GM23338 (cell line): ENCODE measurements at regions not wholly inside any gene's neighbourhood (a gene's known extent, or its start where the extent isn't known, plus 50 kb on each side); places are given as distances from the start of the nearest gene placed in this dataset.

Source experiments
- ATAC-seq: fragments of 200-7000 bp; cut with Tn5 transposase; 3 replicates; pipeline ENCODE4 v1.9.1; 2020
- DNase-seq: peaks from one replicate; pipeline ENCODE4 v3.0.0-alpha.2; 2015; ENCODE audit warnings: low spot score
- H2AFZ ChIP-seq: fragments of 200-600 bp; sonication (generic); 2 replicates; pipeline ENCODE4 v1.8.0; 2016; ENCODE audit warnings: antibody characterized with exemption, mild to moderate bottlenecking, moderate library complexity
- H3F3A ChIP-seq: fragments of 200-600 bp; sonication (generic); replicated peaks from 2 replicates; pipeline ENCODE4 v1.8.0; 2017; ENCODE audit warnings: antibody characterized with exemption, mixed run types, low read depth
- H3K27ac ChIP-seq: fragments of 200-600 bp; sonication (generic); 2 replicates; pipeline ENCODE4 v1.6.1; 2016; ENCODE audit warnings: low read depth
- H3K27me3 ChIP-seq: fragments of 200-600 bp; sonication (generic); 2 replicates; pipeline ENCODE4 v1.8.0; 2016; ENCODE audit warnings: mild to moderate bottlenecking, mixed run types, moderate library complexity; ENCODE audit not compliant: insufficient read depth
- H3K36me3 ChIP-seq: fragments of 200-600 bp; sonication (generic); 2 replicates; pipeline ENCODE4 v1.8.0; 2016; ENCODE audit warnings: mild to moderate bottlenecking; ENCODE audit not compliant: insufficient read depth
- H3K4me1 ChIP-seq: fragments of 200-600 bp; sonication (generic); 2 replicates; pipeline ENCODE4 v1.8.0; 2016; ENCODE audit warnings: mild to moderate bottlenecking, moderate library complexity; ENCODE audit not compliant: insufficient read depth
- H3K4me2 ChIP-seq: fragments of 200-600 bp; sonication (generic); 2 replicates; pipeline ENCODE4 v1.7.1; 2017; ENCODE audit warnings: mixed run types
- H3K4me3 ChIP-seq: fragments of 200-600 bp; sonication (generic); 2 replicates; pipeline ENCODE4 v1.6.1; 2016; ENCODE audit warnings: mixed run types
- H3K79me2 ChIP-seq: fragments of 200-600 bp; sonication (generic); replicated peaks from 2 replicates; pipeline ENCODE4 v1.8.0; 2017; ENCODE audit warnings: mild to moderate bottlenecking; ENCODE audit not compliant: insufficient read depth
- H3K9me2 ChIP-seq: fragments of 200-600 bp; sonication (generic); 2 replicates; pipeline ENCODE4 v1.8.0; 2017; ENCODE audit not compliant: insufficient read depth
- H4K20me1 ChIP-seq: fragments of 200-600 bp; sonication (generic); replicated peaks from 2 replicates; pipeline ENCODE4 v1.8.0; 2017; ENCODE audit warnings: mild to moderate bottlenecking; ENCODE audit not compliant: insufficient read depth
- H3K27ac Mint-ChIP-seq: 2 replicates; pipeline ENCODE4 v1.8.0; 2020; ENCODE audit warnings: inconsistent platforms, mild to moderate bottlenecking, moderate library complexity, mixed read lengths
- H3K27me3 Mint-ChIP-seq: 3 replicates; pipeline ENCODE4 v1.8.0; 2022; ENCODE audit warnings: low read depth, mild to moderate bottlenecking, moderate library complexity, mixed read lengths, inconsistent platforms; ENCODE audit not compliant: insufficient read depth, poor library complexity
- H3K36me3 Mint-ChIP-seq: 3 replicates; pipeline ENCODE4 v1.8.0; 2021; ENCODE audit warnings: low read depth, mild to moderate bottlenecking, inconsistent platforms, moderate library complexity, mixed read lengths
- H3K4me1 Mint-ChIP-seq: 3 replicates; pipeline ENCODE4 v1.8.0; 2020; ENCODE audit warnings: mild to moderate bottlenecking, inconsistent platforms, mixed read lengths
- H3K4me3 Mint-ChIP-seq: 3 replicates; pipeline ENCODE4 v1.8.0; 2021; ENCODE audit warnings: moderate library complexity, mild to moderate bottlenecking, inconsistent platforms, mixed read lengths
- H3K9me3 Mint-ChIP-seq: 3 replicates; pipeline ENCODE4 v1.8.0; 2020; ENCODE audit warnings: moderate library complexity, mild to moderate bottlenecking, inconsistent platforms, mixed read lengths
- CREB1 ChIP-seq: fragments of 250-450 bp; sonication (Bioruptor Pico); IDR thresholded peaks from 2 replicates; pipeline ENCODE4 v1.5.0; 2020; ENCODE audit warnings: low read depth, mild to moderate bottlenecking, moderate library complexity
- NANOG ChIP-seq: IDR thresholded peaks from 2 replicates; pipeline ENCODE4 v1.6.1; 2016; ENCODE audit warnings: antibody characterized with exemption, borderline replicate concordance
- TF ChIP-seq, protein P1 (sequence below): fragments of 250-450 bp; sonication (Bioruptor Pico); IDR thresholded peaks from 2 replicates; pipeline ENCODE4 v1.5.0; 2020; ENCODE audit warnings: mild to moderate bottlenecking, moderate library complexity

DNA sequence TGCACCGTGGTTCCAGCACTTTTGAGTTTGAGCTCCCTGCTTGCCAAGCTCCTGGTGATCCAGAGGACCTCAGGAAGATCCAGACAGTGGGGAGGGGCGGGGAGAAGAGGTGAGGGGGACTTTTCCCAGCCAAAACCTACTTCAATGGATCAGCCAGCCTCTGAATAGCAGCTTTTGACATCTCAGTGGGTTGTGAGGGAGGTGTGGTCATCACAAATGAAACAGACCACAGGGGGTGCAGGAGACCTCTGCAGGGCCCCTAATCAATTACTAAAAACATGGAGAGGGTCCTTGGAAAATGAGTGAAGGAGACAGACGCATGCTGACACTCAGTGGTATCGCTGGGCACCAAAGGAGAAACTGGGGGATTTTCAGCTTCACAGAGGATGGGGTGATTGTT lies 372.7 kb downstream of the ZNF521 start:
- peaks cover 10% of the 10 kb centered on the region for H3K27me3 Mint-ChIP-seq
- no peaks in the 10 kb centered on the region for H3K27me3 ChIP-seq
- H3K9me3 Mint-ChIP-seq: no peaks in the 10 kb centered on the region
- no peak overlapping the region for H3K27ac ChIP-seq
- no peaks in the 10 kb centered on the region for H3K36me3 ChIP-seq
- DNase-seq (no peak), ATAC-seq (peak; percentile 59)
- H3K4me2 ChIP-seq: no peak overlapping the region; the same call in 1 of the 2 replicates
- H3K4me3 Mint-ChIP-seq: no peak overlapping the region
- no peak overlapping the region for H3K4me3 ChIP-seq
- H2AFZ ChIP-seq: 0 out of 2 replicates have a peak overlapping the region, but pooled peaks have one; percentile 59
- peaks cover 21% of the 10 kb centered on the region for H3K4me1 ChIP-seq
- no peaks in the 10 kb centered on the region for H4K20me1 ChIP-seq
- TF ChIP-seq, protein P1, sequence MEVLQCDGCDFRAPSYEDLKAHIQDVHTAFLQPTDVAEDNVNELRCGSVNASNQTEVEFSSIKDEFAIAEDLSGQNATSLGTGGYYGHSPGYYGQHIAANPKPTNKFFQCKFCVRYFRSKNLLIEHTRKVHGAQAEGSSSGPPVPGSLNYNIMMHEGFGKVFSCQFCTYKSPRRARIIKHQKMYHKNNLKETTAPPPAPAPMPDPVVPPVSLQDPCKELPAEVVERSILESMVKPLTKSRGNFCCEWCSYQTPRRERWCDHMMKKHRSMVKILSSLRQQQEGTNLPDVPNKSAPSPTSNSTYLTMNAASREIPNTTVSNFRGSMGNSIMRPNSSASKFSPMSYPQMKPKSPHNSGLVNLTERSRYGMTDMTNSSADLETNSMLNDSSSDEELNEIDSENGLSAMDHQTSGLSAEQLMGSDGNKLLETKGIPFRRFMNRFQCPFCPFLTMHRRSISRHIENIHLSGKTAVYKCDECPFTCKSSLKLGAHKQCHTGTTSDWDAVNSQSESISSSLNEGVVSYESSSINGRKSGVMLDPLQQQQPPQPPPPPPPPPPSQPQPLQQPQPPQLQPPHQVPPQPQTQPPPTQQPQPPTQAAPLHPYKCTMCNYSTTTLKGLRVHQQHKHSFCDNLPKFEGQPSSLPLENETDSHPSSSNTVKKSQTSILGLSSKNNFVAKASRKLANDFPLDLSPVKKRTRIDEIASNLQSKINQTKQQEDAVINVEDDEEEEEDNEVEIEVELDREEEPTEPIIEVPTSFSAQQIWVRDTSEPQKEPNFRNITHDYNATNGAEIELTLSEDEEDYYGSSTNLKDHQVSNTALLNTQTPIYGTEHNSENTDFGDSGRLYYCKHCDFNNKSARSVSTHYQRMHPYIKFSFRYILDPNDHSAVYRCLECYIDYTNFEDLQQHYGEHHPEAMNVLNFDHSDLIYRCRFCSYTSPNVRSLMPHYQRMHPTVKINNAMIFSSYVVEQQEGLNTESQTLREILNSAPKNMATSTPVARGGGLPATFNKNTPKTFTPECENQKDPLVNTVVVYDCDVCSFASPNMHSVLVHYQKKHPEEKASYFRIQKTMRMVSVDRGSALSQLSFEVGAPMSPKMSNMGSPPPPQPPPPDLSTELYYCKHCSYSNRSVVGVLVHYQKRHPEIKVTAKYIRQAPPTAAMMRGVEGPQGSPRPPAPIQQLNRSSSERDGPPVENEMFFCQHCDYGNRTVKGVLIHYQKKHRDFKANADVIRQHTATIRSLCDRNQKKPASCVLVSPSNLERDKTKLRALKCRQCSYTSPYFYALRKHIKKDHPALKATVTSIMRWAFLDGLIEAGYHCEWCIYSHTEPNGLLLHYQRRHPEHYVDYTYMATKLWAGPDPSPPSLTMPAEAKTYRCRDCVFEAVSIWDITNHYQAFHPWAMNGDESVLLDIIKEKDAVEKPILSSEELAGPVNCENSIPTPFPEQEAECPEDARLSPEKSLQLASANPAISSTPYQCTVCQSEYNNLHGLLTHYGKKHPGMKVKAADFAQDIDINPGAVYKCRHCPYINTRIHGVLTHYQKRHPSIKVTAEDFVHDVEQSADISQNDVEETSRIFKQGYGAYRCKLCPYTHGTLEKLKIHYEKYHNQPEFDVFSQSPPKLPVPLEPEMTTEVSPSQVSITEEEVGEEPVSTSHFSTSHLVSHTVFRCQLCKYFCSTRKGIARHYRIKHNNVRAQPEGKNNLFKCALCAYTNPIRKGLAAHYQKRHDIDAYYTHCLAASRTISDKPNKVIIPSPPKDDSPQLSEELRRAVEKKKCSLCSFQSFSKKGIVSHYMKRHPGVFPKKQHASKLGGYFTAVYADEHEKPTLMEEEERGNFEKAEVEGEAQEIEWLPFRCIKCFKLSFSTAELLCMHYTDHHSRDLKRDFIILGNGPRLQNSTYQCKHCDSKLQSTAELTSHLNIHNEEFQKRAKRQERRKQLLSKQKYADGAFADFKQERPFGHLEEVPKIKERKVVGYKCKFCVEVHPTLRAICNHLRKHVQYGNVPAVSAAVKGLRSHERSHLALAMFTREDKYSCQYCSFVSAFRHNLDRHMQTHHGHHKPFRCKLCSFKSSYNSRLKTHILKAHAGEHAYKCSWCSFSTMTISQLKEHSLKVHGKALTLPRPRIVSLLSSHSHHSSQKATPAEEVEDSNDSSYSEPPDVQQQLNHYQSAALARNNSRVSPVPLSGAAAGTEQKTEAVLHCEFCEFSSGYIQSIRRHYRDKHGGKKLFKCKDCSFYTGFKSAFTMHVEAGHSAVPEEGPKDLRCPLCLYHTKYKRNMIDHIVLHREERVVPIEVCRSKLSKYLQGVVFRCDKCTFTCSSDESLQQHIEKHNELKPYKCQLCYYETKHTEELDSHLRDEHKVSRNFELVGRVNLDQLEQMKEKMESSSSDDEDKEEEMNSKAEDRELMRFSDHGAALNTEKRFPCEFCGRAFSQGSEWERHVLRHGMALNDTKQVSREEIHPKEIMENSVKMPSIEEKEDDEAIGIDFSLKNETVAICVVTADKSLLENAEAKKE (CRISPR knock-in tag): peak; percentile 32; the same call in 1 of the 2 replicates
- no peak for TF ChIP-seq CREB1 (CRISPR knock-in tag)
- TF ChIP-seq NANOG: no peak
- peaks cover 41% of the 10 kb centered on the region for H3K4me1 Mint-ChIP-seq
- no peaks in the 10 kb centered on the region for H3K36me3 Mint-ChIP-seq
- no peak overlapping the region for H3K27ac Mint-ChIP-seq
- peaks cover 11% of the 10 kb centered on the region for H3K9me2 ChIP-seq
- no peaks in the 10 kb centered on the region for H3F3A ChIP-seq
- no peaks in the 10 kb centered on the region for H3K79me2 ChIP-seq

GRCh38 chr18:24982831-24983230 lies 369.1 kb downstream of the ZNF521 start:
- DNase-seq: no peak
- H3K4me3 Mint-ChIP-seq: no peak overlapping the region
- Histone ChIP-seq H3K4me3 (no peak overlapping the region), H3K9me2 (peaks cover 4% of the 10 kb centered on the region; the same call in 1 of the 2 replicates), H3F3A (no peaks in the 10 kb centered on the region), H3K27ac (no peak overlapping the region), H3K4me2 (peak overlapping the region; percentile 4; the same call in 1 of the 2 replicates), H4K20me1 (no peaks in the 10 kb centered on the region), H3K27me3 (no peaks in the 10 kb centered on the region), H3K79me2 (no peaks in the 10 kb centered on the region), H2AFZ (no peak overlapping the region), H3K4me1 (peaks cover 47% of the 10 kb centered on the region), H3K36me3 (no peaks in the 10 kb centered on the region)
- 0 out of 2 replicates have a peak overlapping the region, but pooled peaks have one; percentile 6 for H3K27ac Mint-ChIP-seq
- no peaks in the 10 kb centered on the region for H3K36me3 Mint-ChIP-seq
- H3K9me3 Mint-ChIP-seq: no peaks in the 10 kb centered on the region
- ATAC-seq: no peak
- TF ChIP-seq NANOG (no peak), CREB1 (CRISPR knock-in tag) (no peak)
- H3K4me1 Mint-ChIP-seq: peaks cover 66% of the 10 kb centered on the region
- H3K27me3 Mint-ChIP-seq: peaks cover 15% of the 10 kb centered on the region
